ENCODE measurements at regions not wholly inside any gene's neighbourhood (a gene's known extent, or its start where the extent isn't known, plus 50 kb on each side); places are given as distances from the start of the nearest gene placed in this dataset.

DNA sequence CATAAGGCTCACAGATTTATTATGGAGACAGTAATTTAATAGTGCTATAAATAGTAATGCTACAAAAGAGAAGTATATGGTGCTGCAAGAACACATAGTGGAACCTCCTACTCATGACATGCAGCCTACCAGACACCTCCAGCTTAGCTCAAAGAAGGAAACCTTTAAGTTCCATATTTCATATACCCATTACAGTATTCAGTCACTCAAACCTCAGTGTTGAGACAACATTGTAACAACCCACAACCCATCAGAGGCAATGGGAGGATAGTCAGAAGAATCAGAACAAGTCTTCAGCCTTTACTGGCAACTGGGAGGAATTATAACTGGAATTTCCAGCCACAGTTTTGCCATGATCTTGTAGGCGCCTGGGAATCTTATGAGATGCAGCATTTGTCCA, 186.3 kb upstream of the VSTM2A start:
- CTCF ChIA-PET = no interaction called here

DNA sequence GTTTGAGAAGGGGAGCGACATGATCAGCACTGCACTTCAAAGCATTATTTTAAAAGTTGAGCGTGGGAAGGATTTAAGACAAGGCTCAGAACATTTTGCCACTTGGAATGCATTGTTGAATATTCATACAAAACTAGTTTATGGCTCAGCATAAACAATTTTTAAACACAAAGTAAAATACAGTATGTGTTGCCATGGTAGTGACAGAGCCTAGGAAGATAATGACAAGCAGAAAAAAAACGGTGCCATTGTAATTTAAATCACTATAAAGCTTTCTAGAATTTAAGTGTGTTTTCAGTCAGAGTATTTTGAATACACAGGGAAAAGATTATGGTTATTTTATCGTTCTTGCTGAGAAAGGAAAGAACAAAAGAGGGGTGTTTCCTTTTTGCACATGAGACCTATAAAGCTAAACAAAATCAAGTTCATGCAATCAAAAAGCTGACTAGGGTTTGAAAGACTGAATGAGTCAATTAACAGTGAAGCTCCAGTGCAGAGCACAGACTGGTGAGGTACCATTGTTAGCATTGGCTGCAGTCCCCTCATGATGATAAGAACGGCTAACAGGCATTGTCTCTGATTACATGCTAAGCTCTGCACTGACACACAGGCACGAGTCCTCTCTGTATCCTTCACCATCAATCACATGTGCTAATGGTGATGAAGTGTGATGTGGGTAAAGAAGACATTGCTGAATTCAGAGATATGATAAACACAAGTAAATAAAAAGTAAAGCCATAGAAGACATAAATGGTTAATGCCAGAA, 181.9 kb upstream of the VSTM2A start:
- Histone ChIP-seq H4K20me1 (ENCODE audit: insufficient read depth) (no peaks in the 10 kb centered on the region), H3K4me1 (replicated peaks; ENCODE audit: insufficient read depth) (no peaks in the 10 kb centered on the region), H3K9me3 (ENCODE audit: insufficient read depth, low read depth) (no peaks in the 10 kb centered on the region), H3K4me3 (no peak overlapping the region), H3K4me2 (no peak overlapping the region), H2AFZ (no peak overlapping the region), H3K79me2 (ENCODE audit: low read depth) (no peaks in the 10 kb centered on the region), H3K27me3 (ENCODE audit: insufficient read depth, low read depth) (no peaks in the 10 kb centered on the region), H3K36me3 (ENCODE audit: low read depth) (no peaks in the 10 kb centered on the region), H3K9me2 (ENCODE audit: insufficient read depth) (0 out of 2 replicates have a peak, but pooled peaks cover 3% of the 10 kb centered on the region), H3K27ac (no peak overlapping the region), H3F3A (ENCODE audit: insufficient read depth, low read depth) (no peaks in the 10 kb centered on the region)
- CTCF ChIA-PET = no interaction called here
- no TSS peak for BruUV-seq (replicated peaks)
- intact Hi-C loops (cut with micrococcal nuclease; ENCODE audit: unreplicated experiment) = no loop called here
- TF ChIP-seq EZH2 (IDR thresholded peaks at IDR 0.05; ENCODE audit: low read depth) = no peak
- TF ChIP-seq, protein P1, sequence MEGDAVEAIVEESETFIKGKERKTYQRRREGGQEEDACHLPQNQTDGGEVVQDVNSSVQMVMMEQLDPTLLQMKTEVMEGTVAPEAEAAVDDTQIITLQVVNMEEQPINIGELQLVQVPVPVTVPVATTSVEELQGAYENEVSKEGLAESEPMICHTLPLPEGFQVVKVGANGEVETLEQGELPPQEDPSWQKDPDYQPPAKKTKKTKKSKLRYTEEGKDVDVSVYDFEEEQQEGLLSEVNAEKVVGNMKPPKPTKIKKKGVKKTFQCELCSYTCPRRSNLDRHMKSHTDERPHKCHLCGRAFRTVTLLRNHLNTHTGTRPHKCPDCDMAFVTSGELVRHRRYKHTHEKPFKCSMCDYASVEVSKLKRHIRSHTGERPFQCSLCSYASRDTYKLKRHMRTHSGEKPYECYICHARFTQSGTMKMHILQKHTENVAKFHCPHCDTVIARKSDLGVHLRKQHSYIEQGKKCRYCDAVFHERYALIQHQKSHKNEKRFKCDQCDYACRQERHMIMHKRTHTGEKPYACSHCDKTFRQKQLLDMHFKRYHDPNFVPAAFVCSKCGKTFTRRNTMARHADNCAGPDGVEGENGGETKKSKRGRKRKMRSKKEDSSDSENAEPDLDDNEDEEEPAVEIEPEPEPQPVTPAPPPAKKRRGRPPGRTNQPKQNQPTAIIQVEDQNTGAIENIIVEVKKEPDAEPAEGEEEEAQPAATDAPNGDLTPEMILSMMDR (conservative IDR thresholded peaks at IDR 0.05) = no peak
- POLR2A ChIA-PET (ENCODE audit: unreplicated experiment) = no interaction called here
- DNase-seq = no peak

More for the DNA sequence above, 186.3 kb upstream of the VSTM2A start:
- no peaks in the 10 kb centered on the region for H3K27me3 ChIP-seq (ENCODE audit: insufficient read depth, low read depth)
- no peaks in the 10 kb centered on the region for H3K79me2 ChIP-seq (ENCODE audit: low read depth)
- H3K4me1 ChIP-seq (replicated peaks; ENCODE audit: insufficient read depth) = no peaks in the 10 kb centered on the region
- DNase-seq = no peak
- H3K9me2 ChIP-seq (ENCODE audit: insufficient read depth) = 0 out of 2 replicates have a peak, but pooled peaks cover 3% of the 10 kb centered on the region
- POLR2A ChIA-PET (ENCODE audit: unreplicated experiment) = no interaction called here
- no peak overlapping the region for H2AFZ ChIP-seq
- H4K20me1 ChIP-seq (ENCODE audit: insufficient read depth) = no peaks in the 10 kb centered on the region
- H3K4me2 ChIP-seq = no peak overlapping the region
- intact Hi-C loops (cut with micrococcal nuclease; ENCODE audit: unreplicated experiment) = no loop called here
- no TSS peak for BruUV-seq (replicated peaks)
- no peak overlapping the region for H3K27ac ChIP-seq
- H3K36me3 ChIP-seq (ENCODE audit: low read depth) = no peaks in the 10 kb centered on the region
- H3F3A ChIP-seq (ENCODE audit: insufficient read depth, low read depth) = no peaks in the 10 kb centered on the region
- no peak overlapping the region for H3K4me3 ChIP-seq
- H3K9me3 ChIP-seq (ENCODE audit: insufficient read depth, low read depth) = no peaks in the 10 kb centered on the region
- TF ChIP-seq, protein P1 (conservative IDR thresholded peaks at IDR 0.05) = no peak

DNA sequence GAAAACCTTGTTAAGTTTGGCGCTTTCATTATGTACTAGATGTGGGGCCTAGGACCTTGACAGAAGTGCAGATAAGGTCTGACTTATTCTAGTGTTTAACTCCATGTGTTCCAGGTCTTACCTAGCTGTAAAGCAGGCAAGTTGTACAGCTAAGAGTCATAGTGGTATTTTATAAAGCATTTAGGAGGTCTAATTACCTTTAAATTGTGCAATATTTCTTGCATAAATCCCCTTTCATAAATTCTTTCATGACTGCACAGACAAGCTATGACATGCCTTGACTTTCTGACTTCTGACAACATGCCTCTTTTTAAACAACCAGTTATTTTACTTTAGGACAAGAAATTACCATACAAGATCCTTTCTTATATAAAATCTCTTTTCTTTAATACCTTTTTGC, 151.6 kb upstream of the VSTM2A start:
- no peaks in the 10 kb centered on the region for H4K20me1 ChIP-seq (ENCODE audit: insufficient read depth)
- H3F3A ChIP-seq (ENCODE audit: insufficient read depth, low read depth) = peaks cover 3% of the 10 kb centered on the region; the same call in 1 of the 2 replicates
- H3K9me2 ChIP-seq (ENCODE audit: insufficient read depth) = 0 out of 2 replicates have a peak, but pooled peaks cover 8% of the 10 kb centered on the region
- CTCF ChIA-PET = no interaction called here
- no peak overlapping the region for H3K4me2 ChIP-seq
- DNase-seq = no peak
- intact Hi-C loops (cut with micrococcal nuclease; ENCODE audit: unreplicated experiment) = no loop called here
- no peaks in the 10 kb centered on the region for H3K9me3 ChIP-seq (ENCODE audit: insufficient read depth, low read depth)
- H3K36me3 ChIP-seq (ENCODE audit: low read depth) = no peaks in the 10 kb centered on the region
- H2AFZ ChIP-seq = no peak overlapping the region
- H3K4me1 ChIP-seq (replicated peaks; ENCODE audit: insufficient read depth) = no peaks in the 10 kb centered on the region
- no peak for TF ChIP-seq EZH2 (IDR thresholded peaks at IDR 0.05; ENCODE audit: low read depth)
- TF ChIP-seq, protein P1 (conservative IDR thresholded peaks at IDR 0.05) = no peak
- H3K79me2 ChIP-seq (ENCODE audit: low read depth) = no peaks in the 10 kb centered on the region
- no peaks in the 10 kb centered on the region for H3K27me3 ChIP-seq (ENCODE audit: insufficient read depth, low read depth)
- H3K27ac ChIP-seq = no peak overlapping the region
- no peak overlapping the region for H3K4me3 ChIP-seq
- POLR2A ChIA-PET (ENCODE audit: unreplicated experiment) = no interaction called here
- BruUV-seq (replicated peaks) = no TSS peak
